Esophagus squamous epithelium (tissue), 4 donors: ENCODE measurements at regions not wholly inside any gene's neighbourhood (a gene's known extent, or its start where the extent isn't known, plus 50 kb on each side); places are given as distances from the start of the nearest gene placed in this dataset.

Experiments
- POLR2A ChIP-seq, 4 donors: fragments of 450-650 bp; IDR thresholded peaks; one replicate each; pipeline ENCODE4 v1.6.1; 2017; ENCODE audit warnings: antibody characterized with exemption in 4 of 4, mild to moderate bottlenecking in 4 of 4, moderate library complexity in 3 of 4
- TF ChIP-seq, protein P1 (sequence below), 6 experiments: fragments of 450-650 bp in 4 of 6; fragments of 200-600 bp in 2 of 6; sonication (generic) in 2 of 6; IDR thresholded peaks; one replicate each; pipeline ENCODE4 v1.5.1; 2016 to 2019; ENCODE audit warnings: antibody characterized with exemption in 6 of 6, mild to moderate bottlenecking in 4 of 6, moderate library complexity in 4 of 6

DNA sequence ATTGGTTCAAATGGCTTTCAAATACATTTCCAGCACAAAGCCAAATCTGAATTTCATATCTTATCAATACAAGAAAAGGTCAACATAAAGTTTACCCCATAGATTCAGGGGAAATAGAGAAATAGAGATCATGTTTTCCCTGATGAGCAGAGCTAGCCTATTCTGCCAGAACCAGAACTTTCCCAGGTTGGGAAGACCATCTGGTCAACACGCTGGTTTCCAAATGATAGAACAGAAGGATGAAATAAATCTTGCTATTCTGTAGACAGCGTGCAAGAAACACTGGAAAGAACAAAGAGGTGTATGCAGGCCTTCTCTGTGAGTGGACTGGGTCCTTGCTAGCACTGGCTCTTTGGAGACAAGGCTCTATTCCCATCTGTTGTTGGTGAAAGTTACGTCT, 350.6 kb downstream of the NDFIP2 start:
- no peak for TF ChIP-seq POLR2A (IDR thresholded peaks at IDR 0.05)
- TF ChIP-seq, protein P1, sequence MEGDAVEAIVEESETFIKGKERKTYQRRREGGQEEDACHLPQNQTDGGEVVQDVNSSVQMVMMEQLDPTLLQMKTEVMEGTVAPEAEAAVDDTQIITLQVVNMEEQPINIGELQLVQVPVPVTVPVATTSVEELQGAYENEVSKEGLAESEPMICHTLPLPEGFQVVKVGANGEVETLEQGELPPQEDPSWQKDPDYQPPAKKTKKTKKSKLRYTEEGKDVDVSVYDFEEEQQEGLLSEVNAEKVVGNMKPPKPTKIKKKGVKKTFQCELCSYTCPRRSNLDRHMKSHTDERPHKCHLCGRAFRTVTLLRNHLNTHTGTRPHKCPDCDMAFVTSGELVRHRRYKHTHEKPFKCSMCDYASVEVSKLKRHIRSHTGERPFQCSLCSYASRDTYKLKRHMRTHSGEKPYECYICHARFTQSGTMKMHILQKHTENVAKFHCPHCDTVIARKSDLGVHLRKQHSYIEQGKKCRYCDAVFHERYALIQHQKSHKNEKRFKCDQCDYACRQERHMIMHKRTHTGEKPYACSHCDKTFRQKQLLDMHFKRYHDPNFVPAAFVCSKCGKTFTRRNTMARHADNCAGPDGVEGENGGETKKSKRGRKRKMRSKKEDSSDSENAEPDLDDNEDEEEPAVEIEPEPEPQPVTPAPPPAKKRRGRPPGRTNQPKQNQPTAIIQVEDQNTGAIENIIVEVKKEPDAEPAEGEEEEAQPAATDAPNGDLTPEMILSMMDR (IDR thresholded peaks at IDR 0.05) = no peak
